ENCODE measurements at regions not wholly inside any gene's neighbourhood (a gene's known extent, or its start where the extent isn't known, plus 50 kb on each side); places are given as distances from the start of the nearest gene placed in this dataset.

DNA sequence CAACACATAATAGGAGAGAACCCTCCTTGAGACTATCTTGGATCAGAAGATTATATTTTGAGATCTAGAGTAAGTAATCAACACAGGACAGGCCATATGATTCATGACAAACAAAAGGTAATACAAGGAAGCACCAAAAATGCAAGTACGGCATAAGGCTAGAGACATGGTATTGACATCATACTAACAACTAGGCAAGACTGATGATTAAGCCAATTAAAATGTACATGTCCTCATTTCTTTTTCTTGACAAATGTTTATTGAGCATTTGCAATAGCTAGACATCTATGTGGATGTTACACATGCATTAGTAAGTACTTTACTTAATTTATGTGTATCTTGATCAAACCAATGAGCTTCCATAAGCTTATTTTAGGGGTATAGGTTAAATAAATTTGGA is 695.7 kb upstream of the GALNTL6 start:
- DNase-seq (ENCODE audit: low spot score) = no peak
- ChIA-PET CTCF (no interaction called here), POLR2A (no interaction called here)
- H3K27me3 Mint-ChIP-seq (ENCODE audit: low read depth) = no peaks in the 10 kb centered on the region
- no peak overlapping the region for H3K27ac Mint-ChIP-seq
- H3K36me3 Mint-ChIP-seq = no peaks in the 10 kb centered on the region
- TF ChIP-seq ZNF416 (CRISPR knock-in tag; IDR thresholded peaks at IDR 0.05) (no peak), ZNF232 (CRISPR knock-in tag; IDR thresholded peaks at IDR 0.05) (no peak), ESRRA (CRISPR knock-in tag; IDR thresholded peaks at IDR 0.05; ENCODE audit: borderline replicate concordance) (no peak), JUN (CRISPR knock-in tag; IDR thresholded peaks at IDR 0.05) (no peak), EMX1 (CRISPR knock-in tag; IDR thresholded peaks at IDR 0.05) (no peak), ZNF512 (CRISPR knock-in tag; IDR thresholded peaks at IDR 0.05; ENCODE audit: borderline replicate concordance) (no peak), GRHL2 (CRISPR knock-in tag; IDR thresholded peaks at IDR 0.05; ENCODE audit: insufficient replicate concordance, severe bottlenecking) (no peak), ZMAT4 (CRISPR knock-in tag; IDR thresholded peaks at IDR 0.05) (no peak), ARID4B (CRISPR knock-in tag; IDR thresholded peaks at IDR 0.05; ENCODE audit: borderline replicate concordance) (no peak)
- no peak for ATAC-seq
- no peaks in the 10 kb centered on the region for H3K4me1 Mint-ChIP-seq
- H3K4me3 Mint-ChIP-seq = no peak overlapping the region
- peaks cover 4% of the 10 kb centered on the region; the same call in 1 of the 2 replicates for H3K9me3 Mint-ChIP-seq

- no peaks in the 10 kb centered on the region for H3K4me1 Mint-ChIP-seq
- no peak overlapping the region for H3K4me3 Mint-ChIP-seq
- H3K36me3 Mint-ChIP-seq = peaks cover 16% of the 10 kb centered on the region
- no peak overlapping the region for H3K27ac Mint-ChIP-seq
- no peak for ATAC-seq
- peaks cover 30% of the 10 kb centered on the region for H3K9me3 Mint-ChIP-seq
- ChIA-PET POLR2A (no interaction called here), CTCF (no interaction called here)
- DNase-seq (ENCODE audit: low spot score) = no peak
- no peaks in the 10 kb centered on the region for H3K27me3 Mint-ChIP-seq (ENCODE audit: low read depth)
- TF ChIP-seq SOX15 (CRISPR knock-in tag; IDR thresholded peaks at IDR 0.05) (no peak), ZNF232 (CRISPR knock-in tag; IDR thresholded peaks at IDR 0.05) (no peak), ZNF317 (CRISPR knock-in tag; IDR thresholded peaks at IDR 0.05; ENCODE audit: borderline replicate concordance, low read depth) (peak; percentile 97), E2F1 (CRISPR knock-in tag; IDR thresholded peaks at IDR 0.05) (no peak)
Observed at GRCh38 chr4:171101845-171102244, 711.4 kb upstream of the GALNTL6 start.

GRCh38 chr4:171087089-171087488 is 726.1 kb upstream of the GALNTL6 start:
- Mint-ChIP-seq H3K27me3 (ENCODE audit: low read depth) (no peaks in the 10 kb centered on the region), H3K4me3 (no peak overlapping the region), H3K27ac (no peak overlapping the region), H3K9me3 (peaks cover 33% of the 10 kb centered on the region), H3K4me1 (no peaks in the 10 kb centered on the region), H3K36me3 (peaks cover 16% of the 10 kb centered on the region; the same call in 1 of the 2 replicates)
- ATAC-seq (no peak), DNase-seq (ENCODE audit: low spot score) (no peak)
- CTCF ChIA-PET = no interaction called here
- POLR2A ChIA-PET = no interaction called here
- TF ChIP-seq ZNF121 (CRISPR knock-in tag; IDR thresholded peaks at IDR 0.05) (no peak), PRDM15 (CRISPR knock-in tag; IDR thresholded peaks at IDR 0.05) (no peak), ATF2 (CRISPR knock-in tag; IDR thresholded peaks at IDR 0.05; ENCODE audit: borderline replicate concordance, low read depth) (no peak), ZNF232 (CRISPR knock-in tag; IDR thresholded peaks at IDR 0.05) (no peak), HMGXB4 (CRISPR knock-in tag; IDR thresholded peaks at IDR 0.05) (no peak)
